ENCODE measurements at regions not wholly inside any gene's neighbourhood (a gene's known extent, or its start where the extent isn't known, plus 50 kb on each side); places are given as distances from the start of the nearest gene placed in this dataset.

DNA sequence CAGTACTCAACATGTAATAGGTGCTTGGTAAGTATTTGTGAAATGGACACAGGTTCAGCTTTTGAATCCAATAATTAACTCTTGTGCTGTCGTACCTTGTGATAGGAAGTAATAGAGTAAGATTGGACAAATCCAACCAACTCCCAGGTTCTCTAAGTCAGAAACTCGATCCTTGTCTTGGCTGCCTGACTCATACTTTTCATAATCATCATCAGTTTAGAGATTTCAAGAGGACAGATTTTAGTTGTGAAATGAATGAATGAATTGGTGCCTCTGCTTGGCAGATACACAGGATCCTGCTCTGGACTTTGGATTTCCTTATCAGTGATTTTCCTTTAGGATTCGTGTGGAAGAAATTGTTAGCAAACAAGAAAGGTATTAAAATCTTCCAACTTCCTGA lies 1145.2 kb downstream of the AACS start:
- H2BK120ac ChIP-seq (ENCODE audit: low read depth, low read length), result no peak overlapping the region
- no peak overlapping the region for H3K4me3 ChIP-seq (ENCODE audit: low read length in 2 of 2)
- H3K4me1 ChIP-seq (ENCODE audit: control insufficient read depth in 2 of 2, insufficient read depth in 1 of 2, low read depth in 1 of 2, low read length in 2 of 2), result no peaks in the 10 kb centered on the region
- H3K4ac ChIP-seq (ENCODE audit: low read length), result no peak overlapping the region
- H3K23ac ChIP-seq (ENCODE audit: low read depth, low read length, poor library complexity), result no peak overlapping the region
- H3K36me3 ChIP-seq (replicated peaks in 1 of 2; ENCODE audit: control insufficient read depth in 2 of 2, insufficient read depth in 2 of 2, low read length in 2 of 2), result no peaks in the 10 kb centered on the region
- H4K91ac ChIP-seq (ENCODE audit: low read depth, low read length, poor library complexity), result no peak overlapping the region
- H3K4me2 ChIP-seq (ENCODE audit: insufficient read depth, low read length, poor library complexity, severe bottlenecking), result no peak overlapping the region
- H3K27ac ChIP-seq (replicated peaks; ENCODE audit: low read length), result no peak overlapping the region
- no peak overlapping the region for H3K14ac ChIP-seq (ENCODE audit: low read length)
- no peak overlapping the region for H4K8ac ChIP-seq (ENCODE audit: low read depth, low read length)
- H3K9ac ChIP-seq (ENCODE audit: low read depth, low read length, poor library complexity), result no peak overlapping the region
- H3K27me3 ChIP-seq (ENCODE audit: control insufficient read depth in 3 of 3, insufficient read depth in 3 of 3, low read depth in 1 of 3, low read length in 3 of 3), result no peaks in the 10 kb centered on the region
- H3K18ac ChIP-seq (ENCODE audit: low read length), result no peak overlapping the region
- DNase-seq (ENCODE audit: low spot score), result no peak
- no peak overlapping the region for H2BK5ac ChIP-seq (ENCODE audit: low read length)
- H3K79me1 ChIP-seq (ENCODE audit: low read depth, low read length), result no peaks in the 10 kb centered on the region
- WGBS, 2 donors (ENCODE audit: extremely low coverage in 2 of 2, insufficient read length in 2 of 2, insufficient replicate concordance in 1 of 2), result no CpG with 5 or more reads among the region's 3 CpGs
- H2AFZ ChIP-seq (ENCODE audit: low read length), result no peak overlapping the region
- H3K9me3 ChIP-seq (replicated peaks in 1 of 2; ENCODE audit: control insufficient read depth in 2 of 2, insufficient read depth in 1 of 2, low read depth in 1 of 2, low read length in 2 of 2), result no peaks in the 10 kb centered on the region
- H2BK15ac ChIP-seq (ENCODE audit: low read length), result no peak overlapping the region
- no peak overlapping the region for H2AK5ac ChIP-seq (ENCODE audit: low read depth, low read length)
- H2BK12ac ChIP-seq (ENCODE audit: low read length), result no peak overlapping the region

DNA sequence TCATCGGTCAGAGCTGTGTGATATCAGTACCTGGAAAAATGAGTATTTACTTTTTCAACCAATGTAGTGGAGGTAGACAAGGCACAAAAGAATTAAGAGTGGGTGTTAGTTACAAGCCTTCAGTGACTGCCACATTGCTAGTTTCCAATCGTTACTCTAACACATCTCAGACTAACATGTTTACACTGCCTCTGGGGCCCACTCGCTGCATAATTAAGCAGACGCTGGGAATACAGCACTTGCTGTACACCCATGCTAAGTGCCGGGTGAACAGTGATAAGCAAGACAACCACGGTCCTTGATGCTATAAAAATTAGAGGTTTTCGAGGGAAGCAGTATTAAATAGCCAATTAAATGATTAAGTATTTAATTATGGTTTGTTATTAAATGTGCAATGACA lies 1147.6 kb downstream of the AACS start:
- no peaks in the 10 kb centered on the region for H3K9me3 ChIP-seq (replicated peaks in 1 of 2; ENCODE audit: control insufficient read depth in 2 of 2, insufficient read depth in 1 of 2, low read depth in 1 of 2, low read length in 2 of 2)
- no peak overlapping the region for H2AFZ ChIP-seq (ENCODE audit: low read length)
- H3K4me1 ChIP-seq (ENCODE audit: control insufficient read depth in 2 of 2, insufficient read depth in 1 of 2, low read depth in 1 of 2, low read length in 2 of 2), result peaks cover 0 to 2% of the 10 kb centered on the region in 2 donors
- H2BK15ac ChIP-seq (ENCODE audit: low read length), result no peak overlapping the region
- H2BK12ac ChIP-seq (ENCODE audit: low read length), result no peak overlapping the region
- no peak overlapping the region for H4K8ac ChIP-seq (ENCODE audit: low read depth, low read length)
- H3K79me1 ChIP-seq (ENCODE audit: low read depth, low read length), result no peaks in the 10 kb centered on the region
- H3K27me3 ChIP-seq (ENCODE audit: control insufficient read depth in 3 of 3, insufficient read depth in 3 of 3, low read depth in 1 of 3, low read length in 3 of 3), result no peaks in the 10 kb centered on the region
- no CpG with 5 or more reads among the region's 7 CpGs for WGBS, 2 donors (ENCODE audit: extremely low coverage in 2 of 2, insufficient read length in 2 of 2, insufficient replicate concordance in 1 of 2)
- H3K9ac ChIP-seq (ENCODE audit: low read depth, low read length, poor library complexity), result no peak overlapping the region
- H4K91ac ChIP-seq (ENCODE audit: low read depth, low read length, poor library complexity), result no peak overlapping the region
- H2AK5ac ChIP-seq (ENCODE audit: low read depth, low read length), result no peak overlapping the region
- no peak overlapping the region for H3K23ac ChIP-seq (ENCODE audit: low read depth, low read length, poor library complexity)
- no peak overlapping the region for H3K14ac ChIP-seq (ENCODE audit: low read length)
- no peak overlapping the region for H3K18ac ChIP-seq (ENCODE audit: low read length)
- H2BK5ac ChIP-seq (ENCODE audit: low read length), result no peak overlapping the region
- no peaks in the 10 kb centered on the region for H3K36me3 ChIP-seq (replicated peaks in 1 of 2; ENCODE audit: control insufficient read depth in 2 of 2, insufficient read depth in 2 of 2, low read length in 2 of 2)
- no peak overlapping the region for H2BK120ac ChIP-seq (ENCODE audit: low read depth, low read length)
- H3K27ac ChIP-seq (replicated peaks; ENCODE audit: low read length), result no peak overlapping the region
- no peak for DNase-seq (ENCODE audit: low spot score)
- H3K4ac ChIP-seq (ENCODE audit: low read length), result no peak overlapping the region
- no peak overlapping the region for H3K4me3 ChIP-seq (ENCODE audit: low read length in 2 of 2)
- no peak overlapping the region for H3K4me2 ChIP-seq (ENCODE audit: insufficient read depth, low read length, poor library complexity, severe bottlenecking)

DNA sequence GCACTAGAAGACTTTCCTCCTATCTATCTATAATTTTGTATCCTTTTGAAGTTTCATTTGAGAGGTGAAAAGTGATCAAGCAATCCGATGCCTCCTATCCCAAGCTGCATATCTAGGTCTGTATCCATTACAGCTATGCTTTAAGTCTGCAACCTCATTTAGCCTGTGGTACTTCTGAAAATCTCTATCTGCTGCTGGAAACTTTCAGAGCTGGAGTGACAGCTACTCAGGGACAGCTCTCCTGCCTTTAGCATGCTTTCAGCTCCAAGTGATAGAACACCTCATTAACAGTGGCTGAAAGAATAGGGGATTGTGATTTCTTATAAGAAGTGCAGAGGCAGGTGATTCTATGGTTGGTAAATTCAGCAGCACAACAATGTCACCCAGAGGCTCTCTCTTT lies 1153.5 kb downstream of the AACS start:
- H3K9me3 ChIP-seq (replicated peaks in 1 of 2; ENCODE audit: control insufficient read depth in 2 of 2, insufficient read depth in 1 of 2, low read depth in 1 of 2, low read length in 2 of 2), result no peaks in the 10 kb centered on the region
- H2BK120ac ChIP-seq (ENCODE audit: low read depth, low read length), result no peak overlapping the region
- H3K27ac ChIP-seq (replicated peaks; ENCODE audit: low read length), result no peak overlapping the region
- no peak overlapping the region for H3K14ac ChIP-seq (ENCODE audit: low read length)
- no peak overlapping the region for H2AK5ac ChIP-seq (ENCODE audit: low read depth, low read length)
- no peaks in the 10 kb centered on the region for H3K27me3 ChIP-seq (ENCODE audit: control insufficient read depth in 3 of 3, insufficient read depth in 3 of 3, low read depth in 1 of 3, low read length in 3 of 3)
- H2BK5ac ChIP-seq (ENCODE audit: low read length), result no peak overlapping the region
- H3K79me1 ChIP-seq (ENCODE audit: low read depth, low read length), result no peaks in the 10 kb centered on the region
- H3K4me1 ChIP-seq (ENCODE audit: control insufficient read depth in 2 of 2, insufficient read depth in 1 of 2, low read depth in 1 of 2, low read length in 2 of 2), result peaks cover 0 to 2% of the 10 kb centered on the region in 2 donors
- no peak for DNase-seq (ENCODE audit: low spot score)
- H3K23ac ChIP-seq (ENCODE audit: low read depth, low read length, poor library complexity), result no peak overlapping the region
- no peak overlapping the region for H4K8ac ChIP-seq (ENCODE audit: low read depth, low read length)
- no CpG with 5 or more reads among the region's 1 CpG for WGBS, 2 donors (ENCODE audit: extremely low coverage in 2 of 2, insufficient read length in 2 of 2, insufficient replicate concordance in 1 of 2)
- H3K36me3 ChIP-seq (replicated peaks in 1 of 2; ENCODE audit: control insufficient read depth in 2 of 2, insufficient read depth in 2 of 2, low read length in 2 of 2), result no peaks in the 10 kb centered on the region
- H2AFZ ChIP-seq (ENCODE audit: low read length), result no peak overlapping the region
- H4K91ac ChIP-seq (ENCODE audit: low read depth, low read length, poor library complexity), result no peak overlapping the region
- no peak overlapping the region for H2BK15ac ChIP-seq (ENCODE audit: low read length)
- no peak overlapping the region for H3K18ac ChIP-seq (ENCODE audit: low read length)
- no peak overlapping the region for H2BK12ac ChIP-seq (ENCODE audit: low read length)
- H3K9ac ChIP-seq (ENCODE audit: low read depth, low read length, poor library complexity), result no peak overlapping the region
- H3K4ac ChIP-seq (ENCODE audit: low read length), result no peak overlapping the region
- no peak overlapping the region for H3K4me3 ChIP-seq (ENCODE audit: low read length in 2 of 2)
- H3K4me2 ChIP-seq (ENCODE audit: insufficient read depth, low read length, poor library complexity, severe bottlenecking), result no peak overlapping the region

DNA sequence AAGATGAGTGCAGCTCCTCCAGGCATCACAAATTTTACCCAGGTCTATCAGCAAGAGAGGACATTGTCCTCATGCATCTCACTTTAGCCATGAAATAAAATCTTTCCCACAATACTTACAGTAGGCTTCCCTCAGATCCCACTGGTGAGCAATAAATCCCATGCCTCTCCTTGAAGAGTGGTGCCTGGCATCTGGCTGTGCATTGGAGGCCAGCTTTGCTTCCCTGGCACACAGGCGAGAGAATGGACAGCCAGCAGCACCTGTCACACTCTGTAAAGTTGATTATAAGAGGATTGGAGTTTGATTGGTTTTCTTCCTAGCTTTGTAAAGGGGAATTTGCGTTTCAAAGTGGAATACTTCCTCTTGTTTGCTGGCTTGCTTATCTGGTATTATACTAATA lies 1153.9 kb downstream of the AACS start:
- H3K9me3 ChIP-seq (replicated peaks in 1 of 2; ENCODE audit: control insufficient read depth in 2 of 2, insufficient read depth in 1 of 2, low read depth in 1 of 2, low read length in 2 of 2), result no peaks in the 10 kb centered on the region
- H3K4me1 ChIP-seq (ENCODE audit: control insufficient read depth in 2 of 2, insufficient read depth in 1 of 2, low read depth in 1 of 2, low read length in 2 of 2), result peaks cover 0 to 2% of the 10 kb centered on the region in 2 donors
- no peak overlapping the region for H3K4me2 ChIP-seq (ENCODE audit: insufficient read depth, low read length, poor library complexity, severe bottlenecking)
- no peak overlapping the region for H3K18ac ChIP-seq (ENCODE audit: low read length)
- no peak overlapping the region for H3K4ac ChIP-seq (ENCODE audit: low read length)
- no peaks in the 10 kb centered on the region for H3K27me3 ChIP-seq (ENCODE audit: control insufficient read depth in 3 of 3, insufficient read depth in 3 of 3, low read depth in 1 of 3, low read length in 3 of 3)
- no peak overlapping the region for H3K9ac ChIP-seq (ENCODE audit: low read depth, low read length, poor library complexity)
- no peaks in the 10 kb centered on the region for H3K36me3 ChIP-seq (replicated peaks in 1 of 2; ENCODE audit: control insufficient read depth in 2 of 2, insufficient read depth in 2 of 2, low read length in 2 of 2)
- no peak overlapping the region for H3K4me3 ChIP-seq (ENCODE audit: low read length in 2 of 2)
- H3K79me1 ChIP-seq (ENCODE audit: low read depth, low read length), result no peaks in the 10 kb centered on the region
- no peak overlapping the region for H2BK5ac ChIP-seq (ENCODE audit: low read length)
- no peak overlapping the region for H3K23ac ChIP-seq (ENCODE audit: low read depth, low read length, poor library complexity)
- H2BK12ac ChIP-seq (ENCODE audit: low read length), result no peak overlapping the region
- H2AFZ ChIP-seq (ENCODE audit: low read length), result no peak overlapping the region
- no peak overlapping the region for H2BK15ac ChIP-seq (ENCODE audit: low read length)
- H4K91ac ChIP-seq (ENCODE audit: low read depth, low read length, poor library complexity), result no peak overlapping the region
- H4K8ac ChIP-seq (ENCODE audit: low read depth, low read length), result no peak overlapping the region
- H2AK5ac ChIP-seq (ENCODE audit: low read depth, low read length), result no peak overlapping the region
- no CpG with 5 or more reads among the region's 2 CpGs for WGBS, 2 donors (ENCODE audit: extremely low coverage in 2 of 2, insufficient read length in 2 of 2, insufficient replicate concordance in 1 of 2)
- no peak overlapping the region for H3K27ac ChIP-seq (replicated peaks; ENCODE audit: low read length)
- no peak for DNase-seq (ENCODE audit: low spot score)
- H2BK120ac ChIP-seq (ENCODE audit: low read depth, low read length), result no peak overlapping the region
- H3K14ac ChIP-seq (ENCODE audit: low read length), result no peak overlapping the region
